GM21723 (cell line): ENCODE measurements at regions not wholly inside any gene's neighbourhood (a gene's known extent, or its start where the extent isn't known, plus 50 kb on each side); places are given as distances from the start of the nearest gene placed in this dataset.

Source experiments
- ATAC-seq: cut with Tn5 transposase; IDR thresholded peaks from one replicate; pipeline ENCODE4 v1.9.1; 2021; ENCODE audit warnings: mild to moderate bottlenecking, moderate library complexity; ENCODE audit not compliant: unreplicated experiment

DNA sequence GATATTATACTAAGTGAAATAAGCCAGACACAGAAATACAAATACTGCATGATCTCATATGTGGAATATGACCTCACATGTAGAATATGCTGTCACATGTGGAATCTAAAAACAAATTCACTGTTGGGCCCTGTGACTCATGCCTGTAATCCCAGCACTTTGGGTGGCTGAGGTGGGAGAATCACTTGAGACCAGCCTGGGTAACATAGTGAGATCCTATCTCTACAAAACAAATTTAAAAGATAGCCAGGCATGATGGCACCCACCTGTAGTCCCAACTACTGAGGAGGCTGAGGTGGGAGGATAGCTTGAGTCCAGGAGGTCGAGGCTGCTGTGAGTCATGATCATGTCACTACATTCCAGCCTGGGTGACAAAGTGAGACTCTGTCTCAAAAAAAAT is 160.3 kb downstream of the PTEN start:
- ATAC-seq, result no peak

DNA sequence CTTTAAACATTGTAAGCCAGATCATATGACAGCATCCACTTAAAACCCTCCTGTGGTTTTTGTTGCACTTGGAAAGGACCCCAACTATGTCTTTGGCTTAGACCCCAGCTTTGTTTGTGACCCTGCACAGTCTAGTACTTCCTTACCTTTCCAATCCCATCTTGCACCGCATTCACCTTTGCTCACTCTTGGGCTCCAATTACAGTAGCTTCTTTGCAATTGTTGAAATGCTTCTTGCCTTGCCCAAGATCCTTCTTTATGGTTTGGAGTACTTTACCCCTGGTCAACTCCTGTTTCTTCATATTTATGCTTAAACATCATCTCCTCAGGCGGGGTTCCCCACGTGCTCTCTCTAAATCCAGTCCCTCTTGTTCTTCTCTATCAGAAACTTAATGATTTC is 162.6 kb downstream of the PTEN start:
- no peak for ATAC-seq

DNA sequence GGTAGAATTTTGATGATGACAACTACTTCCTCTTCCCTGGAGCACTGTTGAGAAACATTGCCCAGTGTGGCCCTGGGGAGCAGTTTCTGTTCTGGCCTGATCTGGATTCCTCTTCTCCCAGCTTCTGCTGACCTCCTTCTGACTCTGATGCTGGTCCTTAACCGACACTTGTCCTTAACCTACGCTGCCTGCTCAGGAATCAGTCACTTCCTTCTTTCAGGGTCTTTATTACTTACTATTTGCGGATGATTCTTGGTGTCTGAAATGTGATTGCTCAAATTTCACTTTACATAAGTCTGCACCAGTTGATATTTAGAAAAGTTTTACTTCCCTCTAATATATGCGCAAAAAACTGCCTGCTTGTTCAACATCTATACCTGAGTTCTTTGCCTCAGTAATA is 164.1 kb downstream of the PTEN start:
- peak; percentile 60 for ATAC-seq

DNA sequence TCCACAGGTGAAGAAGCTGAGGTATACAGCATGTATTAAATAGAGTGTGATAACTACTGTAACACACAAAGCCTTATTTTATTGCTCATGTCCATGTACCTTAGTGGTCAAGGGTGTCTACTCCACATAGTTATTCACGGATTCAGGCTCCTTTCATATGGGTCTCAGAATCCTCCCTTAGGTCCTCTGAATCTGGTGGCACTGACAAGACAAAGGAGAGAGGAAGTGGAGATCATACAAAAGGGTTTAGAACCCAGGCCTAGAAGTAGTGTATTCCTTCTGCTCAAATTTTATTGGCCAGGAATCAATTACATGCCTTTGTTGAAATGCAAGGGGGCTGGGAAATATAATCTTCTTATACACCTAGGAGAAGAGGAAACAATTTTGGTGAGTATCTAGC is 164.6 kb downstream of the PTEN start:
- peak; percentile 7 for ATAC-seq

DNA sequence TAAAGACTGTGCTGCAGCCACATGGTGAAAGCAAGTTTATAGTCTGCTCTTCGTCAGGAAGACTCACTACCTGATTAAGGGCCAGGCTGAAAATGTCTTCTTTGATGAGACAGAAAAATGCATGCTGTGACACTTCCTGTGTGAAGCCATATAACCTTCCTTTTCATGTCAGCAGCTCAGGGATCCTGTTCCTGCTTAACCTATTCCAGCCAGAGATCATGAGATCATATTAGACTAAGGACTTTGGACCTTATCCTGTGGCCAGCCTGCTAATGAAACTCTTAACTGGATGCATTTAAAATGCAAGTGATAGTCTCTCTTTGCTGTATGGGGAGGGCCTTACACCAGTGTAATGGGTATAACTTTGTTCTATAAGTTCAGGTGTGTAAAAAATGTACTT is 165.2 kb downstream of the PTEN start:
- no peak for ATAC-seq

DNA sequence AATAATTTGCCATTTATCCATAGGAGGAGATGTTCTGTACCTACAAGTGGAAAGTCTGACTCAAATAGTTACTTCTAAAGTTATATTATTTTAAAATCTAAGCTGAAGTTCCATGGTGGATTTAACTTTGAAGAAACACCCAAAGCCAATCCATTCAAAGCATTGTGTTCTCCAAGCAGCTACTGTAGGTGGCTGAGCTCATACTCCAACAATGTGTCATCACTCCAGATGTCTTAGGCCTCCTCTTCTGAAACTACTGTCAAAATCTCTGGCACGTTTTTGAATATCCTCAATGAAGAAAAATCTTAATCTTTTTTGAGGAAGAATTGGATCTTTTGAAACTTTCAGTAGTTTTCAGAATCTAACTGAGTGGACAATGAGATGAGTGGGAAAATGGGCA is 169.1 kb downstream of the PTEN start:
- no peak for ATAC-seq

DNA sequence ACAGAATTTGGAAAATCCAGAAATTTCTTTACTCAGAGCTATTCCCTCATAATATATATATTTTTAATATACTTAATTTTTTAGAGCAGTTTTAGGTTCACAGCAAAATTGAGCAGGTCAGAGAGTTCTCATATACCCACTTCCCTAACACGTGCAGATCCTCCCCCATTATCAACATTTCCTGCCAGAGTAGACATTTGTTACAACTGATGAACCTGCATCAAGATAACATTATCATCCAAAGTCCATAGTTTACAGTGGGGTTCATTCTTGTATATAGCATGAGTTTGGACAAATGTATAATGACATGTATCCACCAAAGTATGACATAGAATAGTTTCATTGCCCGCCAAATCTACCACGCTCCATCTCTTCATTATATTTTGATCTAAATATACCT is 170.0 kb downstream of the PTEN start:
- ATAC-seq, result no peak

DNA sequence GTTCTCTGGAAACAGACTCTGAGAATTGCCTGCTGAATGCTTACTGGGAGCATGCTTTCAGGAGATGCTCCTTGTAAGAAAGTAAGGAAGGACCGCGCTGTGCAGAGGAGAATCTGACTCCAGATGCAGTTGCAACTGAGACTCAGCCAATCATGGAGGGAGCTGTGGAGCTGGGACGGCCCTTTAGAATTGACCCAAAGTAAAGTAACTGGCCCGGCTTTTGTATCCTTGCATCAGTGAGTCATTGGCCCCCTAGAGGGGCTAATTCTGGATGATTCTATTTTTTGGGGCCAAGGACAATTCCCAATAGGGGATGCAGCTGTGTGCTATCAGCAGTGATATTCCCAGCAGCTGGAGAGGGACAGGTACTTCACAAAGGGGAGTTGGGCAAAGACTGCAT is 170.4 kb downstream of the PTEN start:
- ATAC-seq, result no peak

DNA sequence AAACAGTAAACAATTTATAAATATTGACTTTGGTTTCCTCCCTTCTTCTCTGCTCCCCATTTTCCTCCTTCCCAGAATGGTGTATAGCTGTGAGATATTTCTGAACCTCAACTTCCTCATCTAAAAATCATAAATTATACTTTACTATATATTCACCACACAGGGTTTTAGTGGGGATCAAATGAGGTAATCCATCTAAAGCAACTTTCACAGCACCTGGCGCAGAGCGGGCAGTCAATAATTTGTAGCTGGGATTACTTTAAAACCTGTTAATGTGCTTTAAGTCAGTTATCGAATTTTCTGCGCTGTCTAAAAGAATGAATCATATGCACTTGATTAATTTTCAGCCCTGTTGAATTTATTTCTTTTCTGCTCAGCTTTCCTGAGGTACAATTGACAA is 172.7 kb downstream of the PTEN start:
- no peak for ATAC-seq

DNA sequence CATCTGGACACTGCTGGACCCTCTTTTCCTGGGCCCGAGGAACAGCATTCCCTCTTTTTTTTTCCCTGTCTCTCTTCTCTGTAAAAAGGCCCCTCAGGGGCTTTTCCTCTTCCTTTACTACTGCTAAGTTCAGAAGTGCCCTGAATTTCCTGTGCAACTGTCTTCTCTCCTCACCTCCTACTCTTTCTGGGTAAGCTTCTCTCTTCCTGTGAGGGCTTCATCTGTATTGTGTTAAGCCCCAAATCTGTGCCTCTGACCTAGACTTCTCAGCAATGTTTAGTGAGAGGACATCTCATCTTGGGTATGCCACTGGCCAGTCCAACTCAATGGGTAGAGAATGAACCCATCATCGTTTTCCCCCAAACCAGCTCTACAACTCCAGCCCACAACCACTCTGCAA is 174.2 kb downstream of the PTEN start:
- ATAC-seq, result no peak

DNA sequence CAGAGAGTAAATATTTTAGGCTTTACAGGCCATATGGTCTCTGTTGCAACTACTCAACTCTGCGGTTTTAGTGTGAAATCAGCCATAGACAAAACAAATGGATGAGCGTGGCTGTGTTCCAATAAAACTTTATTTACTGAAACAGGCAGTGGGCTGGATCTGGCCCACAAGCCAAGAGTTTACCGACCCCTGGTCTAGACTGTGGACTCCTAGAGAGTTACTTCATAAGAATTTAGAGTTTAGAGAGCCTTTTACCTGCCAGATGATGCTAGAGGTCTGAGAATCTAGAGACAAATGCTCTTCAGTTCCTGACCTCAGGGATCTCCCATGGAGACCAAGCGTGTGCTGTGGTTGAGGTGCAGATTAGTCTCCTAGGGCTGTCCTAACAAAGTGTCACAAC is 174.8 kb downstream of the PTEN start:
- no peak for ATAC-seq

DNA sequence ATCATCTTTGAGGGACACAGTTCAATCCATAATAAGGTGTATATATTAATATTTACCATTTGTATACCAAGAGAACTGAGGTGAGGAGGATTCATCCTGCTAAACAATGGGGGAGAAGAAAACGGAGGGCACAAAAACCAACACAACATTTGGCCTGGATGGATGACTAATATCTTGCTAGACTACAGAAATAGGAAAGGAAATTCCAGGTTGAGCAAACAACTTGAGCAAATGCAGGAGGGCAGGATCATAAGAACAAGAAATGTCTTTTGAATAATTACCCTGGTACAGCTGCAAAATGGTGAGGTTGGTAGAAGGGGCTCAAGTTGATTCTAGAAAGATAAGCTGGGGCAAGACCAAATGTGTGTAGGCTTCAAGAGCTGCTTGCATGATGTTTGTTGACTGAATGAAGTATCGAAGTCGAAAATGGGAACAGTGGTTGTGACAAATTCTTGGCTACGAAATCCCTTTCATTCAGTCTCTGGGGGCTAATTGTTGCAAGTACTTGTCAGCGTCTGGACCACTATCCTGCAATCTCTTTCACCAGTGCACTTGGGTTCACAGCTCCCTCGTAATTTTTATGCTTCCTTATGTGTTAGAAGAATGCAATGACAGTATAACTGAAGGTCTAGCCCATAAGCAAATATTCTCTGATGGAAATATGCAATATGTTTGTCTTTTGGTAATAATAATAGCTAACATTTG is 176.2 kb downstream of the PTEN start:
- ATAC-seq, result no peak

DNA sequence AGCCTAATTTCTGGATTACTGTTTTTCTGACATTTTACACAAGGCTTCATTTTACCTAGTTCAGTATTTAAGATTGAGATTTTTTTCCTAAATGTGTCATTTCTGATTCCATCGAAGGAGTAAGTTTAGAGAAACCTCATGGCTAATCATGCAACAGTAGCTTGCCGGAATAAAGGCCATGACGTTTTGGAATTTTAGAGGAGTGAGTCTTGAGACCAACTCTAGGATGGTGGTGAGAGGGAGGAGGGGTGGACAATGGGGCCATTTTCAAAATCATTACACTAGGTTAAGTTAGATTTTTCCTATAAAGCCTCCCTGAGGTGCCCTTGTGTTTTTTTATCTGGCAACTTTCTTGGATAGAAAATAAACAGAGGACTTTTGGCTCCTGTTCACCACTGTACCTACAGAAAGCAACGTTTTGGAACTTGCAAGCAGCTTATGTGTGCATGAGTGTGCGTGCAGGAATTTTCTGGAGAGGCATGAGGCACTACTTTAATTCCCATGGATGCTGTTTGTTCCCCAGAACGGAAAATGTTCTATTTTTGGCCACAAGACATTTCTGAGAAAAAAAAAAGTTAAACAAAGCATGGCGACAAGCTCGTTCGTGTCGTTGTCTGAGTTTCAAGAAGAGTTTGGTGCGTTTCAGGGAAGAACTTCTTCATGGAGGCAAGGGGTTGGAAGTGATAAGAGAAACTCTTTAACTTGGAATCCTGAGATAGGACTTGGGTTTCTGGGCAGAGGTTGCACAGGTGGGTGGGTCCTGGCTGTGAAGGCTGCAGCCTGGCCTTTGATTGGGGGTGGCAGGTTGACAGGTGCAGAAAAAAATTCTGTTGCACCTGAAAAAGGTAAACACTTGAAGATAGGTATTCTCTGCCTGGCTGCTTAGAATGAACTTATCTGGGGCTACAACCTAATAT is 178.1 kb downstream of the PTEN start:
- no peak for ATAC-seq

DNA sequence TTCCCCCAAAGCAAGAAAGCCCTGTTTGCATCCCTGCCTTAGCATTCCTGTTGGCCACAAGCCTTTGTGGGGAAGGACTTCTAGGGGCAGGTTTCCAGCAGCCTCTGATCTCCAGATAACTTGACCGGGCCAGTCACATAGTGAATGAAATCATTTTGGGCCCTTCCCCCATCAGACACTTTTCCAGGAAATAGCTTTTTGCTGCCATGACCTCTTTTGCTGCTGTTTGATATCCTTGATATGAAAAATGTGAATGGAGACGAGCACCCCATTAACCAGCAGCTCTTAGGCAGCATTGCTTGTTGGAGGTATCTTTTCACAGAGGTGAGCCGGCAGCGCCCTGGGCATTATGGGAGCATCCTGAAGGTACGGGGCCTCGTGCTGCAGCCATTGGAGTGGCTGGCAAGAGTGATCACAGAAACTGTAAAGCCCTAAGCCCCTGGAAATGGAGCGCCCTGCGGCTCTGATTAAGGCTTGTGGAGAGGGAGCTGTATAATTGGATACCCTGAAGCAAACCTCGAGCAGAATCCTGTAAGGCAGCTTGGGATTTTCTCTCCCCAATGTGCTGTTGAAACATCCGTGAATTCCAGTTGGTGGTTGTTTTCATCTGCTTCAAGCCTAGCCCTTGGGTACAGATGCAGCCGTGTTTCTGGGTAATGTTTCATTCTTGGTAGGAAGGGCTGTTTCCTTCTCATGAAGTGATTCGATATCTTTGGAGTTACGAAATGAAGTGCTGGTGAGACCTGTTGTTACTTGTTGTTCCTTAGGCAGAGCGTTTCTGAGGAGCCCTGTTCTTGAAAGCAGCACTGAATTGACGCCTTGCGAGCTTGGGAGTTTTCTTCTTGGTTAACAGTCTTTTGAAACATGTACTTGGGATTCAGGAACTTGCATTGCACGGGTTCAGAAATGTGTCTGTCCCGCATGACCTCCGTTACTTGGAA is 179.0 kb downstream of the PTEN start:
- ATAC-seq, result no peak

DNA sequence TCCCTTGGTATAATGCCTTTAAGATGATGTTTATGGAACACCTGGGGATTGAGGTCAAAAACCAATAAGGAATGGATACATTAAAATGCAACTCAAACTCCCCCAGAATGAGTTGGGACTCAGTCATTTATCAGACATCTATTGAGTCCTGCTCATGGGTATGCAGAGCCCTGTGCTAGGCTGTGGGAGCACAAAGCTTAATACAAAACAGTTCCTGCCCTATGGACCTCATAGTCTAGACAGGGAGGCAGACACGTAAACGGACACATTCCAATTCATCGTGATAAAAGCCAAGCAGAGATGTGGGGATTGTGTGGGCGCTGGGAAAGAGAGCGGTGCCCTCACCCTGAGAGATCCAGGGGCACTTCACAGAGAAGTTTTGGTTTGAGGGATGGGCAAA is 181.7 kb downstream of the PTEN start:
- no peak for ATAC-seq

DNA sequence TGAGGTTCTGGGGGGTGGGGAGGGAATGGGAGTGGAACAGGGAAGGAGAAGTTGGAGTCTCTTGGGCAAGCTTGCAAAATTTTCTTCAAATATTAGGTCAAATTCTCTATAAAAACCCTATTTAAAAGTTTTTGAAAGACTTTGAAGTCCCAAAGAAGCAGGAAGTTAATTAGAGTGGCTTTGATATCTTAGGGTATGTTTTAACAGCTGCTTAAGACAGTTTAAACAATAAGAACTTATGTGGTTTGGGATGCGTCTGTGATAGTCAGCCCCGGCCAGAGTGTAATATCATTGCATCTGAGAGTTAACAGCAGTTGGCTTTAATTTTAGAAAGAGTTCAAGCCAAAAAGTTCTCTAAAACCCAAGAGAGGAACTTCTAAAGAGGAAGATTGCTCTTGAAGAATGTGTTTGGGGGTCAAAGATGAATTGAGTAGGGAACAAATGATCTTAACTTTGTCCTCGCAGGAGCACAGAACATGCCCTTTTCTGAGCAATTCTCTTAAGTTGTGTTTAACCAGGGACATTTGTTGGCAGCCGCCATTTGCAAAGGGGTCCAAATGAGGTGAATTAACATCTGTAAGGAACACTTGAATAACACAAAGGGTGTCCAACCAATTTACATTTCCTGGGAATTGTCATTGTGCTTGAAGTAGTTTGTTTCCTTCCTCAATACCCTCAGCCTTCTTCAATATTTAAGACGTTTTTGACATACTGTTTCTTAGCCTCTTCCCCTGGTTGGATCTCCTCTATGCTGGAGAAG is 182.4 kb downstream of the PTEN start:
- ATAC-seq, result no peak

DNA sequence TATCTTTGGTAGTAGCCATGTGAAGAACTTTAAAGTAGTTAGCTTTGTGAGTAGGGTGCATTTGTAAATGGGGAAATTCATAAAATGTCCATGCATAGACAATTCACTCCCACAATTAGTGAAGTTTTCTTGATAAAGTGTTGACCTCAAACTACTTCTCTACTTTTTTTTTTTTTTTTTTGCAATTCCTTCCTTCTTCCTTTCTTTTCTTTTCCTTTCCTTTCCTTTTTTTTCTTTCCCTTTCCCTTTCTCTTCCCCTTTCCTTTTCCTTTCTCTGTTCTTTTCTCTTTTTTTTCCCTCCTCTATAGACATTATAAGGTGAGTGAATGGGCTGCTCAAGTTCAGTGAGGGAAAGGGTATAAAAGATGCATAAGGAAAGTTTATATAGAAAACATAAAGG is 184.2 kb downstream of the PTEN start:
- no peak for ATAC-seq

DNA sequence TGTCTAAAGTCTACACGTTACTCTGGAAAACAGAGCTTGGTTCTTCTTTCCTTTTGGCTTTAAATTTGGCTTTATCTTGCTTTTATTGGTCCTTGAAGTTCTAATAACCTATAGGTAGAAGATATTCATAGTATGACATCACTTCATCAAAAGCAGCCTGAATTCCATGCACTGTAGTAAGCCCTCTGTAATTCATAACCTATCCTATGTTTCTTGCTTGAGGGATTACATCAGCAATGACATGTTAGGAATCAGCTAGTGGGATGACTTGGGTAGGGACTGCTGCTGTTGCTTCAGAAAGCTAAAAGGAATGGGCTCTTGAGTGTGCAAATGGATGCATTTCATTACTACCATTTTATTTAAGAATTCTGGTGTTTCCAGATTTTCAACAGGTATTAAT is 184.9 kb downstream of the PTEN start:
- no peak for ATAC-seq

DNA sequence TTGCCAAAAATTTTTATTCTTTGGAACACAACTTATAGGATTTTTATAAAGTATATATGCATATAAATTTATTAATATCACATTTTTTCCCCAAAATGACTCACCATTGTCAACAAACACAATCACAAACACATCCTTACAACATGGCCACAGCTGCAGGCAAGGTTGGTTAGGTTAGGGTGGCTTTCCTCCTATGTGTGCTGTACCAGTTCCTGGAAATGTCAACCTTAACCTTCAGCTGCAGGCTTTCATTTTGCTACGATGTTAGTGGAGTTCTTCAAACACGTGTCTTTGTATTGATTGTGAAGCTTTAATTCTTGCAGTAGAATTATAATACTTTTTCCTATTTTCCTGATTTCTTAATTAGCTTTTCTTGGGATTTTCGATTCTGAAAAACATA is 185.8 kb downstream of the PTEN start:
- ATAC-seq, result no peak

DNA sequence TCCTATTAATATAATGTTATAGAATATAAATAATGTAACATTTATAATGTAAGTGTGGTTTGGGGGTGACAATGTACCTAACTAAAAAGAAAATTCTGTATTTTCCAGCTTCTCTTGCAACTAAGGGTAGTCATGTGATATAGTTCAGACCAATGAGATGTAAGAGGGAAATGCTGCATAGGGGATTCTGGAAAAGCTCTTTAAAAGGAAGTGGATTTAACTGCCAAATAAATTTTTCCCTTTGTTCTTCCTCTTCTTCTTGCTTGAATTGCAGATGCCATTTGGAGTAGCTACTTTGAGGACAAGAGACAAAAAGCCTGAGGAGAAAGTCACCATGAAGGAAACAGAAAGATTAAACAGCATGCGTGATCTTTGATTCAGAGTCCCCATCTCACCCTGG is 194.3 kb downstream of the PTEN start:
- ATAC-seq, result no peak

DNA sequence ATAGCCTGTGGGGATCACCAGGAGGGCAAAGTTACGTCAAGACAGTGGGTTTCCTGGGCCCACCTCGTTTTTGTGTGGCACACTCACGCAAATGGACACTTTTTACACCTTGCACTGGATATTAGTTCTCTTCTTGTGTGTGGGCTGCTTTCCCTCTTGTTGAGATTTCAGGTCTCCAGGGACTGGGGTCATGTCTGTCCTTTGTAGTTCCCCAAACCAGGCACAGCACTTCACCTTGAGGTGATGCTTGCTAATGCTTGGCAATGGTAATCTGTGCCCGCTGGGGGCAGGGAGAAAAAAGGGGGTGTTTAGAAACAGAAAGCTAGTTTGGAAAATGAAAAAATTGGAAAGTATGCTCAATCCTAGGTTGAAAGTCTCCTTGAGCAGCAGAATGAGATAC is 195.3 kb downstream of the PTEN start:
- no peak for ATAC-seq
